ENCODE measurements at regions not wholly inside any gene's neighbourhood (a gene's known extent, or its start where the extent isn't known, plus 50 kb on each side); places are given as distances from the start of the nearest gene placed in this dataset.

GRCh38 chr11:21909145-21909544, 283.7 kb upstream of the ANO5 start:
- Histone ChIP-seq H3K27ac (ENCODE audit: low read depth, low read length) (no peak overlapping the region), H3K9me3 (ENCODE audit: control insufficient read depth, insufficient read depth, low read length) (peaks cover 4% of the 10 kb centered on the region; the same call in 1 of the 2 replicates), H3K27me3 (ENCODE audit: control insufficient read depth, insufficient read depth, low read length) (no peaks in the 10 kb centered on the region), H3K4me3 (ENCODE audit: low read depth, low read length) (no peak overlapping the region)
- ChIA-PET POLR2A (no interaction called here), CTCF (no interaction called here)
- TF ChIP-seq CTCF (IDR thresholded peaks at IDR 0.05; ENCODE audit: low read depth, low read length): no peak
- DNase-seq (ENCODE audit: low read depth, low spot score): no peak

DNA sequence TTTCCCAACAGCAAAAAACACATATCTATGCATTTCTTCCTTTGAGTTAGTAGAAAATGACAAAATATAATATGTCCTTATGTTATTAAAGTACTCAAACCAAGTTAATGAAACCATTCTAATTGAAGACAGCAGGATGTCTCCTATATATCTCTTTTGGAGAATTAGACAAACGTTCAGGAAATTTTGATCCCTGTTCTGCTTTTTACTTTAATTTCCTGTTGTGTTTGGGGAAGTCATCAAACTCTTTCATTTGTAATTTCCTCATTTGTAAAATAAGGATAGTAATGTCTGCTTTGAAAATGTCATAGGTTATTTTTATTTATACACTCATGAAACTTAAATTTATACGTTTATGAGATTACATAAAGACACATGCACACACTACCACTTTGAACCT, 281.8 kb upstream of the ANO5 start:
- TF ChIP-seq CTCF (IDR thresholded peaks at IDR 0.05; ENCODE audit: low read depth, low read length): no peak
- Histone ChIP-seq H3K4me3 (ENCODE audit: low read depth, low read length) (no peak overlapping the region), H3K27ac (ENCODE audit: low read depth, low read length) (no peak overlapping the region), H3K9me3 (ENCODE audit: control insufficient read depth, insufficient read depth, low read length) (peaks cover 4% of the 10 kb centered on the region; the same call in 1 of the 2 replicates), H3K27me3 (ENCODE audit: control insufficient read depth, insufficient read depth, low read length) (no peaks in the 10 kb centered on the region)
- POLR2A ChIA-PET: no interaction called here
- DNase-seq (ENCODE audit: low read depth, low spot score): no peak
- CTCF ChIA-PET: no interaction called here

GRCh38 chr11:21912285-21912684, 280.6 kb upstream of the ANO5 start:
- no peak overlapping the region for H3K27ac ChIP-seq (ENCODE audit: low read depth, low read length)
- ChIA-PET POLR2A (no interaction called here), CTCF (no interaction called here)
- H3K4me3 ChIP-seq (ENCODE audit: low read depth, low read length): no peak overlapping the region
- no peak for TF ChIP-seq CTCF (IDR thresholded peaks at IDR 0.05; ENCODE audit: low read depth, low read length)
- H3K9me3 ChIP-seq (ENCODE audit: control insufficient read depth, insufficient read depth, low read length): peaks cover 4% of the 10 kb centered on the region; the same call in 1 of the 2 replicates
- no peaks in the 10 kb centered on the region for H3K27me3 ChIP-seq (ENCODE audit: control insufficient read depth, insufficient read depth, low read length)
- DNase-seq (ENCODE audit: low read depth, low spot score): no peak

DNA sequence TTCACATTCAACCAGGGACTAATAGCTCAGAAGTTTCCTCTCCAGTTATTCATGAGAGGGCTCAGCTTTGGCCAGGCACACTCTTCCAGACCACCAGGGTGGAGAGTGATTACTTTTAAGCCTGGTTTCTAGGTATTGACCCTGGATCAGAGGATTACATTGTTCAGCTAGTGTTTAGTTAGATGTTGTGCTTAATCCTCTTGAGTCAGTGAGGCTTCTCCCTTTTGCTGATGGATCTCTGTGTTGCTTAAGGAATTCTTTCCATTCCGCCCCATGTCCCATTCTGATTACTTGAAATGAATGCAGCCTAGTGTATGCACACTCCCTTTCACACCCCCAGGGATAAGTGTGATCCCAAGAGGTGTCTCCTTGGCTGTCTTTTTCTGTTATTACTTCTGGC, 271.7 kb upstream of the ANO5 start:
- DNase-seq (ENCODE audit: low read depth, low spot score): no peak
- Histone ChIP-seq H3K27ac (ENCODE audit: low read depth, low read length) (no peak overlapping the region), H3K4me3 (ENCODE audit: low read depth, low read length) (no peak overlapping the region), H3K27me3 (ENCODE audit: control insufficient read depth, insufficient read depth, low read length) (no peaks in the 10 kb centered on the region), H3K9me3 (ENCODE audit: control insufficient read depth, insufficient read depth, low read length) (peaks cover 8% of the 10 kb centered on the region)
- no peak for TF ChIP-seq CTCF (IDR thresholded peaks at IDR 0.05; ENCODE audit: low read depth, low read length)
- ChIA-PET POLR2A (no interaction called here), CTCF (no interaction called here)

GRCh38 chr11:21924262-21924661, 268.6 kb upstream of the ANO5 start:
- Histone ChIP-seq H3K9me3 (ENCODE audit: control insufficient read depth, insufficient read depth, low read length) (peaks cover 12% of the 10 kb centered on the region), H3K4me3 (ENCODE audit: low read depth, low read length) (no peak overlapping the region), H3K27me3 (ENCODE audit: control insufficient read depth, insufficient read depth, low read length) (no peaks in the 10 kb centered on the region), H3K27ac (ENCODE audit: low read depth, low read length) (no peak overlapping the region)
- CTCF ChIA-PET: no interaction called here
- no peak for TF ChIP-seq CTCF (IDR thresholded peaks at IDR 0.05; ENCODE audit: low read depth, low read length)
- POLR2A ChIA-PET: no interaction called here
- no peak for DNase-seq (ENCODE audit: low read depth, low spot score)

All from AG04450 (cell line).